ENCODE measurements at regions not wholly inside any gene's neighbourhood (a gene's known extent, or its start where the extent isn't known, plus 50 kb on each side); places are given as distances from the start of the nearest gene placed in this dataset.

DNA sequence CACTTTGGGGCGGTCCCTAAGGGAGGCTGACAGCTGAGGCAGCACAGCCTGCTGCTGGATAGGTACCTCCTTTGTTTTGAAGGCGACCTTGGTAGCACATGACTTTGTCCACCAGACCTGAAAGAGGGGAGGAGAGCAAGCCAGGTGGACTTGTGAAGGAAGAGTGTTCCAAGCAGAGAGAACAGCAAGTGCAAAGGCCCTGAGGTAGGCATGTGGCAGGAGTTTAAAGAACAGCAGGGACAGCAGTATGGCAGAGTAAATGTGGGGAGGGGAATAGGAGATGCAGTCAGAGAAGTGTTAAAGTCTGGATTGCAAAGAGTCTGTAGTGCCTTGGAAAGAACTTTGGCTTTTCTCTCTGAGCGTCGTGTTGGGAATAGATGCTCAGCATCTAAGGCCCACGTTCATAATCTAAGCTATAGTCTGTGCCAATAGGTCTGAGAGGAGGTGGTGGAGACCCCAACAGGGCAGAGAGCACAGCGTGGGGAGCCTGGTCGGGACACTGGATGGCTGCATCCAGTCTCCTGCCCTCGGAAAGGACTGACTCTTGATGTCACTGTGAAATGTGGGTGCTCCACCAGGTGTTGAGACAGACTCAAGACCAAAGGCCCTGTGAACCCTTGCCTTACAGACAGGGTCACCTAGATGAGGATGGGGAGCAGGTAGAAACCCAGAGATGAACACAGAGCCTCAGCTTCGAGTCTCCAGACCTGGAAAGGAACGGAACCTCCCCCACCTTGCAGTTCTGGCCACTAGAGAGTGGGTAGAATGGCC lies 242.1 kb upstream of the PWP1 start:
- no peak for DNase-seq (ENCODE audit: low read depth)

DNA sequence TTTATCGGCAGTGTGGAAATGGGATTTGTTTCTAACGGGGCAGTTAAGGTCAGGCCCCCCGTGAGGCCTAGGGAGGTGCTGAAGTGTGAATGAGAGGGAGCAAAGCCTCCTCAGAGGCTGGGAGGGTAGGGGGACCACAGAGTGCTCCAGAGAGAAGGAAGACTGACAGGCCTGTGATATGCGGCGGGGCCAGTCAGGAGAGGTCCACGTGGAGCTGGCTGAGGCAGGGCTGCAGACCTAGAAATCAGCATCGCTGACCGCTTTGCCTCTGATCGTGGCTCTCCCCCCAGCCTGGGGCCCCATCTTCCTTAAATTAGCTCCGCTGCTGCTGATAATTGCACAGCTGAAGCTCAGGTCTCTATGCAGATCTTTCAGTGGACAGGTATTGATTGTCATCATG lies 240.8 kb upstream of the PWP1 start:
- DNase-seq (ENCODE audit: low read depth) = no peak

DNA sequence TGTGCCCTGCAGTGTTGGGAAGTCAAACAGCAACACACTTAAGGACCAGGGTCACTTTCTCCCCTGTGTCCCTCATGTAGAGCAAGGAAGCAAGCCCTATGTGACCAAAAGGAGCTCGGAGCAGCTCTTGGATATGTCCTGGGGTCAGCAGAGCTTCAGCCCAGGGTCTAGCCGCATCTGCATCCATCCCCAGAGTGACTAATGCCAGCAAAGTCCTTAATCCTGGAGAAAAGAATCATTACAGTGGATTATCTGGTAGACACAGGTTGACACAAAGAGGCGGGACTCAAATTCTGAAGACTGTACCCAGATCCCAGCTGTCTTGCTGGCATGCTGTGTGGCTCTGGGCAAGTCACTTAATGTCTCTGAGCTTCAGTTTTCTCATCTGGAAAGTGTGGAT lies 239.1 kb upstream of the PWP1 start:
- DNase-seq (ENCODE audit: low read depth) = no peak

DNA sequence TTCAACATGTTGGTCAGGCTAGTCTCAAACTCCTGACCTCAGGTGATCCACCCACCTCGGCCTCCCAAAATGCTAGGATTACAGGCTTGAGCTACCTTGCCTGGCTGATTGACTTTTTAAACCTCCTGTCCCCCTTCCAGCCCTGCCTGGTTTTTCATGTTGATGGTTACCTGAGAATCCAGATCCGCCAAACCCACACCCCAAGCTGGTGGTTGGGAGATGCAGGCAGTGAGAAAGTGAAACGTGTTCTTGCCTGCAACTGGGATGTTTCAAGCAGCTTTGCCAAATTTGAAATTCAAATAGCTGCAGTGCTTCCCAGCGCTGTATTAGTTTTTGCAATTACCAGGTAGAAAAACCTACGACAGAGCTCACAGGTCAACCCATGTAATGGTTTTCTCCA lies 238.3 kb upstream of the PWP1 start:
- no peak for DNase-seq (ENCODE audit: low read depth)

DNA sequence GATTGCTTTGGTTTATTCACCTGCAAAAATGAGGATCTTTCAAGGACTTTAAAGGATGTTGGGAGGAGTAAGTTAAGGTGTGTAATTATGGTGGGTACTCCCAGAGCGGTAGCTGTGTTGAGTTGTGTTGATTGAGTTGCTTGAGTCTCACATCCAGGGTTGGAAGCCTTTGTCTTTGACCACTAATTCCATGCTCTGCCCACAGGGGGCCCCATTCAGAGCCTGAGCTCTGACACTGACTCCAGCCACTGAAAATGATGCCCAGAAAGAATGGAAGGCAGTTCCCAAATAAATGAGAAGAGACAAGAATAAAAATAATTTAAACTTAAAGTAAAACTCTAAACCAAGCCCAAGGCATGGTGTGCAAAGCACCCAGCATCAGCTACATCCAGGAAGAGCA lies 237.4 kb upstream of the PWP1 start:
- no peak for DNase-seq (ENCODE audit: low read depth)

DNA sequence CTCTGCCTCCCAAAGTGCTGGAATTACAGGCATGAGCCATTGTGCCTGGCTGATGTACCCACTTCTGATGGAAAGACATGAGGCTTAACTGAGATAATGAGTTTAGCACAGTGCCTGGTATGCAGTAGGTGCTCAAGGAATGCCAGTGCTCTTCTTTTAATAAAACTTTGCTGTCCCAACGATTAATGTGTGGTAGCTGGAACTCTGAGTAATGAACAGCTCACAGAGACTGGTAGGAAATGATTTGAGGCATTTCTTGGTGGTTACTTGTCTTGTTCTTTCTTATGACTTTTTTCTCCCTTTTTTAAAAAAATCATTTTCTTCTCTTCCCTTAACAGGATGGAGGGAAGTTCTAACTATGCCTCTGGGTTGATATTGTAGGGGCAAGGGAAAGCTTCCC lies 235.7 kb upstream of the PWP1 start:
- no peak for DNase-seq (ENCODE audit: low read depth)

DNA sequence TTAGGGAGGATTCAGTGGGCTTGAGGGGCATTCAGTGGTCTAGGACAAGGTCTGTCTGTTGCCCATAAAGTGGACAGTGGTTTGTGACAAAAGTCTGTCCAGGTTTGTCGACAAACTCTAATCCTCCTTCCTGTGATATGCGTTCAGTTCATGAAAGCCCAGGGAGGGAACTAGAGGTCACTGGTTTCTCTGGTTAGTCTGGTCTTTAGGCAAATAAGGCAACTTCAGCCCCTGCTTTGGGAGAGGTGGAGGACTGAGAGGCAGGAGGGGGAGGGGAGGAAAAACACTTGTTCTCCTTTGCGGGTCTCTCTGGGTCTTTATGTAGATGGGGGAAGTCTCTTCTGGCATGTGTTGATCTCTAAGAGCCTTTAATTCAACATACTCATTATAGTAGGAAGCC lies 235.1 kb upstream of the PWP1 start:
- DNase-seq (ENCODE audit: low read depth) = no peak

DNA sequence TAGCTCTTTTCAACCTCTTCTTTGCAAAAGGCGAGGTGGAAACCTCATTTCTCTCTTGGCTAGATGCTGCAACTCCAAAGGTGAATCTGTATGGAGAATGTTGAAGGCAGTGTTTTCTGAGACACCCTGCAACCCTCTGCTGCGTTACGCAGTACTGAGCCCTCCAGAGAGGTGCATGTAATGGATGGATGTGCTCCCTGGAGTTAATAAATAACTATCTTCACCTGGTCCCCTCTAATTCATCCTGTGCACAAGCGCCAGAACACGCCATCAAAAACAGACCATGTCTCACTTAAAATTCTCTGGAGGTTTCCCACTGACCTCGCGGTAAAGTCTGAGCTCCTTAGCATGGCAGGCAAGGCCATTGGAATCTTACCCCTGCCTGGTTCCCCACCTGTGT lies 234.4 kb upstream of the PWP1 start:
- no peak for DNase-seq (ENCODE audit: low read depth)

DNA sequence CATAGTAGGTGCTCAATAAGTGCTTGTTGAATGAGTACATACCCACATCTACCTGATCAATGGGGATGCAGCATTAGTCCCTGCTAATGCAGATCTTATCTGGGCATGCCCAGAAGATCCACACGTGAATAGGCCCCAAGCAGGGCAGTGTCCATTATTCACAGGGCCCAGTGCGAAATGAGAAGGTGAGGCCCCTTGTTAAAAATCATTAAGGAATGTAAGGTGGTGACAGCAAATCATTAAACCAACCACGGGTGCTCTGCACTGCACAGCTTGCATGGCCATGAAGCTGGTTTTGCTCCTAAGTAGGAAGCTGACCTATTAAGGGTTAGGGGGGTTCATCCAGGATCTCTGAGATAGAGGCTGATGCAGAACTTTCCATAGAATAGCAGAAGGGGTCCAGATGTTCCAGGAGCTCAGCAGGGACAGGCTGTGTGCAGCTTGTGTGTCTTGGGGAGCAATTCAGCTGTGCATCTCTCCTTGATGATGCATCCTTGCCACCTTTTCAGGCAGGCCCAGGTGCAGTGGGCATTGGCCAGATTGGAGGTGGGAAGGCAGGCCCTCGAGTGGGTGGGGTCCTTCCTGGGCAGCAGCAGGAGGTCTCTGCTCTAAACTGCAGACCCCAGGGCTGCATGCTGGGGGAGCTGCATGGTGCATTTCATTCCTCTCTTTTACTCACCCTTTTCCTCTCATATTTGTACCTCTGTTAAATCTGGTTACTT lies 231.3 kb upstream of the PWP1 start:
- no peak for DNase-seq (ENCODE audit: low read depth)

DNA sequence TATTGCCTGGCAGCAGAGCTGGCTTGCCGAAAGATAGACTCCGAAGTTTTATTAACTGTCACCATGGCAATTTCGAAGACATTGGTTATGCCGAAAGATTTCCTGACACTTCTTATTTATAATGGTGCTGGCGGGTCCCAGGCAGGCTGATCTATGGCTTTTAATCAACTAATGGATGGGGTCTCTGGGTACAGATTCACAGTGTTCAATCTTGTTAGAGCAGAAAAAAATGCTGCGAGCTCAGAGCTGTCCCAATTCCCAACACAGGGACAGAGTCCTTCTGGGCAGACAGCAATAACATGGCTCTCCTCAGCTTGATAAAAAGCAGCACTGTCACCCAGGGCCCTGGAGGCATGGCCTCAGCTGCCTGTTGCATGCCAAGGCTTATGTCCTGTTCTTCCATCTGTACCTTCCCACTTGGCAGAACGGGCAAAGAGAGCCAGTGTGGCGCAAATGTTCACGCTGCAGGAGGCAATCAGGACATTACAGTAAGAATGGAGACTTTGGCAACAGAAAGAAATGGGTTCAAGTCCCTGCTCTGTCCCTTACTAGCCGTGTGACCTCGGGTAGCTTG lies 228.2 kb upstream of the PWP1 start:
- DNase-seq (ENCODE audit: low read depth) = no peak

DNA sequence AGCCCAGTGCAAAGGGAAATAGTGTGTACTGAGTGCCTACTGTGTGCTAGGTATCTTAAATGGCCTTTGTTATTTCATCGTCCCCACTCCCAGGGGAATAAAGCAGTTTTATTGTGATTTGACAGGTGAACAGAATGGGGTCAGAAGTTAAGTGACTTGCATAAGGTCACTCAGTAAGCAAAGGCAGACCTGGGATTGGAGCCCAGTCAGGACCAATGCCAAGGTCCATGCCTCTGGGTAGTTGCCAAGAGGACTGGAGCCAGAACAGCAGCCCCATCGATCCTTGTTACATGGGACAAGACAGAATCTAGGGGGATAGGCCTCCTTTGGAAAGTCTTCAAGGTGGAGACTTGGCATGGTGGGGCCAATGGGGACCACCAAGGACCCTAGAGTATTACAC lies 227.4 kb upstream of the PWP1 start:
- DNase-seq (ENCODE audit: low read depth) = no peak

DNA sequence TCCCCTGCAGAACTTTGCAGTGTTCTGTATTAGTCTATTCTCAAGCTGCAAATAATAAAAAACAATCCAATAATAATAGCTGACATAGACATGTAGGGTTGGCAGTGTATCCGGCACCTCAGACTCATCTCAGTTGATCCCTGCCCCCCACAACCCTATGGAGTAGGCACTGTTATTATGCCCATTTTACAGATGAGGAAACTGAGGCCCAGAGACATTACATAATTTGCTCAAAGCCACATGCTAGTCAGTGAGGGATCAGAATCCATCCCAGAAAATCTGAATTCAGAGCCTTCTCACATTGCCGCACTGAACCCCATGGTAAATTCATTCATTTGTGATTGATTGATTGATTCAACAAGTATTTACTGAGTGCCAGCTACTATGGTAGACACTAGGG lies 226.6 kb upstream of the PWP1 start:
- no peak for DNase-seq (ENCODE audit: low read depth)

DNA sequence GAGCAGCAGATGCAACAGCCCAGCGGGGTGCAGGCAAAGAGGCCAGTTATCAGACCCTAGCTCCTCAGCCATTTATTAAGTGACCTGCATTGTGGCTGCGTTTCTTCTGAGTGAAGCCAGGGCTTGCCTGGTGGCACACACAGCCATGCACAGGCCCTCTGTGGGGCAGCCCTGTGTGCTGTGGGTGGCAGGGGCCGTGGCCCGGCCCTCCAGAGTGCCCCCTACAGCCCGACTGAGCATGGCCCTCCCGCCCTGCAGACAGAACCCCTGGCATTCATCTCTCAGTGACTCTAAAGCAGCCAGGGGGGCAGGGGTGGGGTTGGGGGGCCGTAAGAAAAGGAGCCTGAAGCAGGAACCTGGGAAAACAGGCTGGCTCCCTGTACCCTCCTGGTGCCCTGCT lies 226.0 kb upstream of the PWP1 start:
- no peak for DNase-seq (ENCODE audit: low read depth)

DNA sequence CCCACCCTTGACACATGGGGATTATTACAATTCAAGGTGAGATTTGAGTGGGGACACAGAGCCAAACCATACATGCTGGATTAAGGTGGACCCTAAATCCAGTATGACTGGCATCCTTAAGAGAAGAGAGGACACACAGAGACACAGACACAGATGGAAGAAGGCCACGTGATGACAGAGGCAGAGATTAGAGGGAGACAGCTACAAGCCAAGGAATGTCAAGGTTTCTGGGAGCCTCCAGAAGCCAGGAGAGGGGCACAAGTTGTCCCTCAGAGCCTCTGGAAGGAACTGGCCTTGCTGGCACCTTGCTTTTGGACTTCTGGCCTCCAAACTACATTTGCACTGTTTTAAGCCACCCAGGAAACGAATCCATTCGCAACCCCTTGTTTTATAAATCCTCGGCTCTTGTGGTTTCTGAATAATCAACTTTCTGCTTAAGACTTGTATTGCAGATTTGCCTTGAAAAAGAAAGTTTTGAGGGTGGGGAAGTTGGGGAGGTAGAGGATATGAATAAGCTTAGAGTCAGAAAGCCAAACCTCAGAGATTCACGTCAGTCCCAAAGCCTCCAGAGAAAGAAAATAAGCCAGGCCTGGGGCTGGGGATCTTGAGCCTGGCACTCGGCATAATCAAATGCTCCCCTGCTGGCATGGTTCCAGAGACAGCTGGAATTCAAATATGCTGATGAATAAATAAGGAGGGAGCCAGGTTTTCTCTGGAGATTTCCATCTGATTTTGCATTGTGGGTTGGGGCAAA lies 224.2 kb upstream of the PWP1 start:
- no peak for DNase-seq (ENCODE audit: low read depth)

DNA sequence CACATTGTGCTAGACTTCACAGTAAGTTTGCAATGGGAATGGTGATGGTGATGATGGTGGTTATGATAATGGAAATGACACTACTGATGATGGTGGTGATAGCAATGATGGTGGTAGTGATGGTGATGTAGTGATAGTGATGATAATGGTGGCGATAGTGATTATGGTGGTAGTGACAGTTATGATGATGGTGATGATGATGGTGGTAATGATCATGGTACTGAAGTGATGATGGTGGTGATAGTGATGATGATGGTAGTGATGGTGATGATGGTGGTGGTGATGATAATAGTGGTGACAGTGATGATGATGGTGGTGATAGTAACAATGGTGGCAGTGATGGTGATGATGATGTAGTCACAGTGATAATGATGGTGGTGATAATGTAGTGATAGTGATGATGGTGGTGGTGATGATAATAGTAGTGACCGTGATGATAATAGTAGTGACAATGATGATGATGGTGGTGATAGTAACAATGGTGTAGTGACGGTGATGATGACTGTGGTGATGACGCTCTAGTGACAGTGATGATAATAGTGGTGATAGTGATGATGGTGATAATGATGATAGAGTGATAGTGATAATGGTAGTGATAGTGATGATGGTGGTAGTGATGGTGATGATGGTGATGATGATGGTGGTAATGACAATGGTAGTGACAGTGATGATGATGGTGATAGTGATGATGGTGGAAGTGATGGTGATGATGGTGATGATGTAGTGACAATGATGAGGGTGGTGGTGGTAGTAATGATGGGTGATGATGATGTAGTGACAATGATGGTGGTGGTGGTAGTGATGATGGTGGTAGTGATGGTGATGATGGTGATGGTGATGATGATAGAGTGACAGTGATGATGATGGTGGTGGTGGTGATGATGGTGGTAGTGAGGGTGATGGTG lies 222.9 kb upstream of the PWP1 start:
- DNase-seq (ENCODE audit: low read depth) = no peak

DNA sequence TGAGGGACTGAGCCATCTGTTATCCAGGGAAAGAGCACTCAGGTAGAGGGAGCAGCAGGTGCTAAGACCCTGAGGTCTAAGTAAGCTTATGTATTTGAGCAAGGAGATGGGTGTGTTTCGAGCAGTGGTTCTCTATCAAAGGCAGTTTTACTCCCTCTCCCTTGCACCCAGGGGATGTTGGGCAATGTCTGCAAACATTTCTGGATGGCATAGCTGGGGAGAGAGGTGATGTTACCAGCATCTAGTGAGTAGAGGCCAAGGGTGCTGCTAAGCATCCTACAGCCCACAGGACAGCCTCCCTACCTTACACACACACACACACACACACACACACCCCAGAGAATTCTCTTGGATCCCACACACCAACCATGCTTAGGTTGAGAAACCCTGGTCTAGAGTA lies 221.0 kb upstream of the PWP1 start:
- DNase-seq (ENCODE audit: low read depth) = no peak

DNA sequence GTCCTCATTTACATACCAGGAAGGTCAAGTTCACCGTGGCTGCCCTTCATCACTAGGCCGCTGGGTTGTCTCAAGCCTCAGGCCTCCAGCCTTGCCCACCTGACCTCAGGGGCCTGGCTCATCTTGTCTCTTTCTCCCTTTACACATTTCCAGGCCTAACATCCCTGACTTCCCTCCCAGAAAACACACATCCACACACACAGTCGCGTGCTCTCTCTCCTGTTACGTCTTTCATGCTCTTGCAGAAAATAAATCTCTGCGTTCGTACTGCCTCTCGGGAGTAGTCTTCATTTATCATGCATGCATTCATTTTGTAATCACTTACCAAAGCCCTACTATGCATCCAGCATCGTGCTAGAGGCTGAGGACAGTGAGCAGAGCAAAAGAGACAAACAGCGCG lies 220.0 kb upstream of the PWP1 start:
- DNase-seq (ENCODE audit: low read depth) = no peak

DNA sequence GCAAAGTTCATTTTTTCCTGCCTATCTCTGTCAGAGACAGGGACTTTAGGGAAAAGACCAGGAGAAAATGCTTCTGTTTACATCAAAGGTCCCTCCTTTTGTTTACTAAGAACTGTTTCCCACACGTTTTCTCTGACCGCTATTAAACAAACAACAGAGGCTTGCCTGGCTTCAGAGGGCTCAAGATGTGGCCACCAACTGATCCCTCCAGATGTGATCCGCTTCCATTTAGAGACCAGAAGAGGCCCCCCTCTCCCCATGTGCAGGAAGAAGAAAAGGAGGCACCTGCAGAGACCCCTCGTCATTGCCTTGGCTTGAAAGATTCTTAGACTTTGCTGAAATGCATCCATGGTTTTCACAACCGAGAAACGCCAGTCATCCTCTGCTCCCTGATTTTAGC lies 217.9 kb upstream of the PWP1 start:
- no peak for DNase-seq (ENCODE audit: low read depth)

DNA sequence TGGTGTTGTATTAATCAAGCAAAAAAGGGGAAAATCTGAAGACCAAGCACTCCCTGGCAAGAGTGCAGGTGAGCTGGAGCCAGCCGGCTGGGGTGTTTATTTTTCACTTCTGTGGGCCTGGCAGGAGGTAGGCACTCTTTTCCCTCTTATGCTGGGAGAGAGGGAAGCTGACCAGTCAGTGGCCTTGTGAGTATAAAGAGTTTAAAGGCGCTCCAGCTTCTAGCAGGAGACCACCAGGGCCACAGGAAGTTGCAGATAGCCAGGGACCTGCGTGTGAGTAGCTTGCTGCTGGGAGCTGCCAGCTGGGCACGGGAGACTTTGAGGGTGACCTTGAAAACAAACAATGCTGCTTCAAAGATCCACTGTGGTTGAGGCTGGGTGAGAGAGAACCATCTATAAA lies 217.4 kb upstream of the PWP1 start:
- no peak for DNase-seq (ENCODE audit: low read depth)

DNA sequence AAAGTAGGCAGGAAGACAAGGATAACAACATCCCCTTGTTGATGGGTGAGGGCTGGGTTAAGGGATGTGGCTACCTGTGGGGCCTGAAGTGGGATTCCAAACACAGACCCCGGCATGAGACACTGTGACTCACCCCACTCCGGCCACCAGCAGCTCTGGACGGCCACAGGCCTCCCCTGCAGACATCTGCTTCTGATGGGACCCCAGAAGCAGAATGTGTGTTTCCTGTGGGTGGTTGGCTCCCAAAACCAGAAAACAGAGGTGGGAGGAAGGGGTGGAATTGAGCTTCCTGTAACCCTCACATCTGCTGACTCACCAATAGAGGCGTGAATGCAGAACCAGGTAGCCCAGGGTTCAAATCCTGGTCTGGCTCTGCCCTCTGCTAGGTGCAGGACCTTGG lies 216.6 kb upstream of the PWP1 start:
- no peak for DNase-seq (ENCODE audit: low read depth)

DNA sequence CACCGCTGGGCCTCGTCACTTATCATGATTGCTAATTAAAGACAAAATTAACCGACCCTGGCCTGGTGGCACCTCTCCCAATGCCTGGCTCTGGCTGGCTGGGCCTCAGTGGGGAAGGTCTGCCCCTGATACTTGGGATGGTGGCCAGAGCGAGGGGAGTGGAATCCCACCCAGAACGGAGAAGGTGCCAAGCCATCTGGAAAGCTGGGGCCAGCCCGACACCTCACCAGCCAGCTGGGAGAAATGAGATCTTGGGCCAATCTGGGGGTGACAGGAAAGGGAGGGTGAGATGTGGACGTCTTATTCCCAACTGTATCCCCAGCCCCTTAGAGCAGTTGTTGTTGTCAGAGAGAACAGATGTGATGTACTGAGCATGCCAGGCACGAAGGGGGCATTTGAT lies 215.0 kb upstream of the PWP1 start:
- DNase-seq (ENCODE audit: low read depth) = no peak

DNA sequence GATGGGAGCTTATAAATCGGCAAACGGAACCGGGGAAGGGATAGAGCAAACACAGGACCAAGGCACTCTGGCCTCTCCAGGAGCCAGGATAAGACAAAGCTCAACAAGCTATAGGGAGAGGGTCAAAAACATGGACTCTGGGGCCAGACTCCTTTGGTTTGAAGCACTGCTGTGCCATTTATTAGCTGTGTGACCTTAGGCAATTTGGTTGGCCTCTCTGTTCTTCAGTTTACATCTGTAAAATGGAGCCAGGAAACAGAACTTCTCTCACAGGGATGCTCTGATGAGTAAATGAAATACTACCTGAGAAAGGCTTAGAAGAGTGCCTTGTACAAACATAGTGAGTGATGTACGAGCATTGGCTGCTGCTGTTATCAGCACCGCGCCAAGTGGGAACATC lies 213.3 kb upstream of the PWP1 start:
- no peak for DNase-seq (ENCODE audit: low read depth)
